Prostate gland (tissue), 2 donors: ENCODE measurements at regions not wholly inside any gene's neighbourhood (a gene's known extent, or its start where the extent isn't known, plus 50 kb on each side); places are given as distances from the start of the nearest gene placed in this dataset.

Source experiments
- DNase-seq: peaks from one replicate; pipeline ENCODE4 v3.0.0-alpha.2; 2019; ENCODE audit warnings: low spot score
- H3K27ac ChIP-seq, 2 donors: fragments of 200-600 bp; sonication (generic); 2 replicates each; pipeline ENCODE4 v1.5.1; 2017 to 2019
- H3K27me3 ChIP-seq: fragments of 200-600 bp; sonication (generic); replicated peaks from 2 replicates; pipeline ENCODE4 v1.5.1; 2019; ENCODE audit not compliant: insufficient read depth
- H3K36me3 ChIP-seq, 2 donors: fragments of 200-600 bp; sonication (generic); 1 replicate in 1 of 2; 2 replicates in 1 of 2; pipeline versions ENCODE4 v1.5.1 to v1.8.1; 2017 to 2019
- H3K4me1 ChIP-seq: fragments of 200-600 bp; sonication (generic); replicated peaks from 2 replicates; pipeline ENCODE4 v1.5.1; 2019
- H3K4me3 ChIP-seq, 2 donors: fragments of 200-600 bp; sonication (generic); 2 replicates each; pipeline ENCODE4 v1.5.1; 2017 to 2019
- H3K9me3 ChIP-seq: fragments of 200-600 bp; sonication (generic); 2 replicates; pipeline ENCODE4 v1.5.1; 2017
- POLR2A ChIP-seq: fragments of 450-650 bp; IDR thresholded peaks from one replicate; pipeline ENCODE4 v1.6.1; 2016; ENCODE audit warnings: antibody characterized with exemption, mild to moderate bottlenecking
- POLR2AphosphoS5 ChIP-seq: sonication (generic); formaldehyde crosslinking; IDR thresholded peaks from one replicate; pipeline ENCODE4 v1.6.1; 2017; ENCODE audit warnings: antibody characterized with exemption
- WGBS: methylation state at CpG from one replicate; pipeline ENCODE4 v1.1.5; 2018; 5-methylcytosine and 5-hydroxymethylcytosine counted together
- intact Hi-C: fragments of 100-400 bp; cut with DNase I; formaldehyde crosslinking; loops from one replicate; pipeline ENCODE4 v1.14.2; 2022
- TF ChIP-seq, protein P1 (sequence below), 4 experiments: fragments of 200-600 bp in 2 of 4; fragments of 450-650 bp in 2 of 4; sonication (generic) in 2 of 4; IDR thresholded peaks; 1 replicate in 3 of 4; 2 replicates in 1 of 4; pipeline ENCODE4 v1.5.1; 2016 to 2019; ENCODE audit warnings: antibody characterized with exemption in 4 of 4, mild to moderate bottlenecking in 2 of 4, moderate library complexity in 2 of 4

- no peaks in the 10 kb centered on the region for H3K27me3 ChIP-seq
- no peak for DNase-seq
- no peak overlapping the region for H3K4me3 ChIP-seq
- 60% methylated on average over 2 of the region's 2 CpGs for WGBS
- no peaks in the 10 kb centered on the region for H3K4me1 ChIP-seq
- H3K9me3 ChIP-seq = no peaks in the 10 kb centered on the region
- TF ChIP-seq POLR2AphosphoS5 = no peak
- TF ChIP-seq, protein P1, sequence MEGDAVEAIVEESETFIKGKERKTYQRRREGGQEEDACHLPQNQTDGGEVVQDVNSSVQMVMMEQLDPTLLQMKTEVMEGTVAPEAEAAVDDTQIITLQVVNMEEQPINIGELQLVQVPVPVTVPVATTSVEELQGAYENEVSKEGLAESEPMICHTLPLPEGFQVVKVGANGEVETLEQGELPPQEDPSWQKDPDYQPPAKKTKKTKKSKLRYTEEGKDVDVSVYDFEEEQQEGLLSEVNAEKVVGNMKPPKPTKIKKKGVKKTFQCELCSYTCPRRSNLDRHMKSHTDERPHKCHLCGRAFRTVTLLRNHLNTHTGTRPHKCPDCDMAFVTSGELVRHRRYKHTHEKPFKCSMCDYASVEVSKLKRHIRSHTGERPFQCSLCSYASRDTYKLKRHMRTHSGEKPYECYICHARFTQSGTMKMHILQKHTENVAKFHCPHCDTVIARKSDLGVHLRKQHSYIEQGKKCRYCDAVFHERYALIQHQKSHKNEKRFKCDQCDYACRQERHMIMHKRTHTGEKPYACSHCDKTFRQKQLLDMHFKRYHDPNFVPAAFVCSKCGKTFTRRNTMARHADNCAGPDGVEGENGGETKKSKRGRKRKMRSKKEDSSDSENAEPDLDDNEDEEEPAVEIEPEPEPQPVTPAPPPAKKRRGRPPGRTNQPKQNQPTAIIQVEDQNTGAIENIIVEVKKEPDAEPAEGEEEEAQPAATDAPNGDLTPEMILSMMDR (IDR thresholded peaks at IDR 0.05) = no peak
- no peak for TF ChIP-seq POLR2A
- H3K27ac ChIP-seq = no peak overlapping the region
- H3K36me3 ChIP-seq = no peaks in the 10 kb centered on the region
- intact Hi-C loops = no loop called here
These were observed 438.3 kb downstream of the RFC3 start for GRCh38 chr13:34256236-34256635.

DNA sequence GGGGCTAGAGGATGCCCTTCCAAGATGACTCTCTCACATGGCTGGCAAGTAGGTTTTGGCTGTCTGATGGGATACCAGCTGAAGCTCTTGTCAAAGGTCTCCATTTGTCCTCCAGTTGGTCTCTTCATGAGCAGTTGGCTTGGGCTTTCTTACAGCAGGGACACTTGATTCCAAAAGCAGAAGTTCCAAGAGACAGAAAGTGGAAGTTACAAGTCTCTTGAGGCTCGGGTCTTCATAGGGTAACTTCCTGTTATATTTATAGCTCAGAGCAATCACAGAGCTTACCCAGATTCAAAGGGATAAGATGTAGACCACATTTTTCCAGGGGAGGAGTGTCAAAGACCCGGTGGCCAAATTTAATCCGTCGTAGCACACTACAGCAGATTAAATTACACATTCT, 440.0 kb downstream of the RFC3 start:
- no peaks in the 10 kb centered on the region for H3K36me3 ChIP-seq
- TF ChIP-seq, protein P1 (IDR thresholded peaks at IDR 0.05) = no peak
- TF ChIP-seq POLR2AphosphoS5 (no peak), POLR2A (no peak)
- DNase-seq = no peak
- WGBS = 52% methylated on average over 4 of the region's 4 CpGs
- no peaks in the 10 kb centered on the region for H3K9me3 ChIP-seq
- H3K27ac ChIP-seq = no peak overlapping the region
- no peak overlapping the region for H3K4me3 ChIP-seq
- intact Hi-C loops = no loop called here
- H3K4me1 ChIP-seq = no peaks in the 10 kb centered on the region
- no peaks in the 10 kb centered on the region for H3K27me3 ChIP-seq

- TF ChIP-seq POLR2A (no peak), POLR2AphosphoS5 (no peak)
- TF ChIP-seq, protein P1 (IDR thresholded peaks at IDR 0.05) = no peak
- no peak overlapping the region for H3K4me3 ChIP-seq
- DNase-seq = no peak
- no peak overlapping the region for H3K27ac ChIP-seq
- H3K4me1 ChIP-seq = no peaks in the 10 kb centered on the region
- no peaks in the 10 kb centered on the region for H3K9me3 ChIP-seq
- intact Hi-C loops = no loop called here
- 67% methylated on average over 4 of the region's 4 CpGs for WGBS
- no peaks in the 10 kb centered on the region for H3K27me3 ChIP-seq
- H3K36me3 ChIP-seq = no peaks in the 10 kb centered on the region
These were observed 440.9 kb downstream of the RFC3 start for GRCh38 chr13:34258646-34259386.

DNA sequence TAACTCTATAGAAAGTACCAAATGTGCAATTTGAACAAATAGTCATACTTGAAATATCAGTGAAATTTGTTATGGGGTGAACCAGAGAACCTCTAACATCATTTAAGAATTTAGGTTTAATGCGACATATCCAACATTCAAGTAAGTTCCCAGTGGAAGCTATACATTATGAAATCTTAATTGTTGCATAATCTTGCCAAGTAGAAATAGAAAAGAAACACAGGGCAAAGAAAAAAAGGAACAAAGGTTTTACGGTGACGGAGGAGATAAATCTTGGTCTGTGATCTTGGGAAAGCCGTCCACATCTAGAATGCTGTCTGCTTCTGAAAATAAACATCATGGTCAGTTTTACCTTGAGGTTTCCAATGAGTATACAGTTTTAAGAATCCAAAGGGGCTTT, 445.7 kb downstream of the RFC3 start:
- Histone ChIP-seq H3K36me3 (no peaks in the 10 kb centered on the region), H3K9me3 (no peaks in the 10 kb centered on the region), H3K4me3 (no peak overlapping the region), H3K27ac (no peak overlapping the region), H3K27me3 (no peaks in the 10 kb centered on the region), H3K4me1 (no peaks in the 10 kb centered on the region)
- intact Hi-C loops = no loop called here
- no peak for DNase-seq
- WGBS = 58% methylated on average over 4 of the region's 4 CpGs
- TF ChIP-seq POLR2AphosphoS5 = no peak
- TF ChIP-seq, protein P1 (IDR thresholded peaks at IDR 0.05) = no peak
- TF ChIP-seq POLR2A = no peak

DNA sequence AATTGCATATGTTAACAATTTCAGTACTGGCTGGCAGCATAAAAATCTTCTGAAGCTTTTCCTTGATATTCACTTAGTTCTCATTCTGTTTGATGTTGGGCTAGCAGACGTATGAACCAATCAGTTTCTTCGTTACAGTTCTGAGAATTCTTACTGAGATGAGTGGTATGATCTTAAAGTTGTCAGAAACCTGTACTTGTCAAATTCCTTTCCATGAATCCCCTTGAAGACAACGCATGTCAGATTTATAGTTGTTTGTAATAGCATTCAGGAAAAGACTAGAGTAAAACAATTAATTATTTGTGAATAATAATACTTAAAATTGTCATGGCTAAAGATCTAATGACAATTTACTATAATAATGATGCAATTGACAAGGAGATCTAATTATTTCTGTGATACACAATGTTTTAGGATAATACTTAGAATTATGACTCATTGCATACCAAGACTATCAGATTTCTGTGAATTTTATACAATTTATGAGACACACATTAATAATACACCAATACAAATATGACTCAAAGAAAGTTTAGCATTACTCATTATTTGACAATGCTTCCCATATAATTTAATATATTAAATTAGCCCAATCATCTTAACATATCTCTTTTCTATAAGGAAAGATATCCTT, 447.2 kb downstream of the RFC3 start:
- Histone ChIP-seq H3K36me3 (no peaks in the 10 kb centered on the region), H3K27me3 (no peaks in the 10 kb centered on the region), H3K9me3 (no peaks in the 10 kb centered on the region), H3K4me1 (no peaks in the 10 kb centered on the region), H3K27ac (no peak overlapping the region), H3K4me3 (no peak overlapping the region)
- 73% methylated on average over 3 of the region's 3 CpGs for WGBS
- DNase-seq = no peak
- intact Hi-C loops = no loop called here
- TF ChIP-seq, protein P1 (IDR thresholded peaks at IDR 0.05) = no peak
- TF ChIP-seq POLR2A = no peak
- TF ChIP-seq POLR2AphosphoS5 = no peak
